ENCODE measurements at regions not wholly inside any gene's neighbourhood (a gene's known extent, or its start where the extent isn't known, plus 50 kb on each side); places are given as distances from the start of the nearest gene placed in this dataset.
"Not testable (repeated sequence)": the region's sequence is repeated elsewhere in the genome, so short reads cannot be mapped to it uniquely, and the experiment has no call there.

GRCh38 chr12:9418669-9419041 lies 189.1 kb downstream of the KLRB1 start:
- not testable (repeated sequence) for H3K36me3 ChIP-seq; H3K4me1 ChIP-seq; DNase-seq (ENCODE audit: low spot score); H3K27ac ChIP-seq; H3K9me3 ChIP-seq; H3K27me3 ChIP-seq; H3K4me3 ChIP-seq

GRCh38 chr12:9417947-9418668 lies 189.6 kb downstream of the KLRB1 start:
- H3K27me3 ChIP-seq; H3K27ac ChIP-seq; H3K4me3 ChIP-seq; H3K36me3 ChIP-seq; H3K9me3 ChIP-seq; DNase-seq (ENCODE audit: low spot score); H3K4me1 ChIP-seq: not testable (repeated sequence)

- not testable (repeated sequence) for H3K4me3 ChIP-seq; H3K4me1 ChIP-seq; H3K9me3 ChIP-seq; H3K36me3 ChIP-seq; DNase-seq (ENCODE audit: low spot score); H3K27me3 ChIP-seq; H3K27ac ChIP-seq
These were observed 190.4 kb downstream of the KLRB1 start for GRCh38 chr12:9417341-9417740.

- not testable (repeated sequence) for H3K27me3 ChIP-seq; DNase-seq (ENCODE audit: low spot score); H3K27ac ChIP-seq; H3K36me3 ChIP-seq; H3K4me1 ChIP-seq; H3K9me3 ChIP-seq; H3K4me3 ChIP-seq
These were observed 191.4 kb downstream of the KLRB1 start for GRCh38 chr12:9416346-9416745.

- H3K9me3 ChIP-seq; H3K36me3 ChIP-seq; H3K27ac ChIP-seq; H3K27me3 ChIP-seq; H3K4me1 ChIP-seq; H3K4me3 ChIP-seq; DNase-seq (ENCODE audit: low spot score): not testable (repeated sequence)
These were observed 191.8 kb downstream of the KLRB1 start for GRCh38 chr12:9415898-9416297.

GRCh38 chr12:9413862-9414261 lies 193.9 kb downstream of the KLRB1 start:
- not testable (repeated sequence) for H3K4me3 ChIP-seq; H3K27me3 ChIP-seq; DNase-seq (ENCODE audit: low spot score); H3K36me3 ChIP-seq; H3K9me3 ChIP-seq; H3K27ac ChIP-seq; H3K4me1 ChIP-seq

- not testable (repeated sequence) for DNase-seq (ENCODE audit: low spot score); H3K27me3 ChIP-seq; H3K9me3 ChIP-seq; H3K27ac ChIP-seq; H3K4me3 ChIP-seq; H3K36me3 ChIP-seq; H3K4me1 ChIP-seq
These were observed 195.3 kb downstream of the KLRB1 start for GRCh38 chr12:9412459-9412858.

- H3K27ac ChIP-seq; DNase-seq (ENCODE audit: low spot score); H3K27me3 ChIP-seq; H3K4me3 ChIP-seq; H3K9me3 ChIP-seq; H3K4me1 ChIP-seq; H3K36me3 ChIP-seq: not testable (repeated sequence)
These were observed 196.0 kb downstream of the KLRB1 start for GRCh38 chr12:9411616-9412268.

- peak overlapping the region in 1 of 2 donors; percentile 11 for H3K4me3 ChIP-seq
- not testable (repeated sequence) for H3K36me3 ChIP-seq; H3K4me1 ChIP-seq; DNase-seq (ENCODE audit: low spot score); H3K9me3 ChIP-seq; H3K27me3 ChIP-seq; H3K27ac ChIP-seq
These were observed 199.2 kb upstream of the PZP start for GRCh38 chr12:9407425-9407748.

- H3K27ac ChIP-seq, result no peak overlapping the region
- no peak for DNase-seq (ENCODE audit: low spot score)
- peak overlapping the region; percentile 11 to 23 for H3K4me3 ChIP-seq
- no peaks in the 10 kb centered on the region for H3K4me1 ChIP-seq
- H3K9me3 ChIP-seq, result no peaks in the 10 kb centered on the region
- no peaks in the 10 kb centered on the region for H3K27me3 ChIP-seq
- no peaks in the 10 kb centered on the region for H3K36me3 ChIP-seq
- TF ChIP-seq CTCF (IDR thresholded peaks at IDR 0.05), result no peak
These were observed 198.6 kb upstream of the PZP start for GRCh38 chr12:9406564-9407424.

Data from right atrium auricular region (tissue), 2 donors.